HEK293T (cell line): ENCODE measurements at regions not wholly inside any gene's neighbourhood (a gene's known extent, or its start where the extent isn't known, plus 50 kb on each side); places are given as distances from the start of the nearest gene placed in this dataset.

Experiments
- CTCF ChIA-PET: fragments of 350-600 bp; formaldehyde crosslinking; extraction: SDS; loops from one replicate; lab custom pipeline; 2021; ENCODE audit warnings: antibody characterized with exemption, inconsistent platforms; lab: Yijun Ruan, JAX
- POLR2A ChIA-PET: fragments of 350-600 bp; formaldehyde crosslinking; extraction: SDS; loops from one replicate; lab custom pipeline; 2020; ENCODE audit warnings: antibody characterized with exemption, inconsistent platforms; lab: Yijun Ruan, JAX
- DNase-seq: peaks from one replicate; pipeline ENCODE4 v3.0.0; 2012; ENCODE audit warnings: mixed read lengths; ENCODE audit errors: extremely low spot score
- ARNT ChIP-seq: fragments of 450-650 bp; IDR thresholded peaks from 2 replicates; pipeline ENCODE4 v1.6.1; 2017; ENCODE audit warnings: mild to moderate bottlenecking
- BHLHE40 ChIP-seq: fragments of 450-650 bp; IDR thresholded peaks from 2 replicates; pipeline ENCODE4 v1.6.1; 2016; ENCODE audit warnings: mild to moderate bottlenecking, moderate library complexity, borderline replicate concordance
- CTBP1 ChIP-seq: fragments of 450-650 bp; IDR thresholded peaks from 2 replicates; pipeline ENCODE4 v1.6.1; 2016; ENCODE audit warnings: borderline replicate concordance
- ELF4 ChIP-seq: fragments of 450-650 bp; IDR thresholded peaks from 2 replicates; pipeline ENCODE4 v1.6.1; 2017; ENCODE audit warnings: antibody characterized with exemption
- FOXA1 ChIP-seq: fragments of 450-650 bp; IDR thresholded peaks from 2 replicates; pipeline ENCODE4 v1.6.1; 2016; ENCODE audit warnings: mild to moderate bottlenecking
- FOXK2 ChIP-seq: fragments of 450-650 bp; IDR thresholded peaks from 2 replicates; pipeline ENCODE4 v1.6.1; 2016; ENCODE audit warnings: mild to moderate bottlenecking
- FOXM1 ChIP-seq: fragments of 450-650 bp; IDR thresholded peaks from 2 replicates; pipeline ENCODE4 v1.6.1; 2017; ENCODE audit warnings: mild to moderate bottlenecking, borderline replicate concordance
- HDGF ChIP-seq: fragments of 450-650 bp; IDR thresholded peaks from 2 replicates; pipeline ENCODE4 v1.6.1; 2017; ENCODE audit warnings: antibody characterized with exemption, borderline replicate concordance
- L3MBTL2 ChIP-seq: fragments of 450-650 bp; conservative IDR thresholded peaks from 2 replicates; pipeline ENCODE4 v1.6.1; 2016; ENCODE audit warnings: mild to moderate bottlenecking
- LEF1 ChIP-seq: fragments of 450-650 bp; IDR thresholded peaks from 2 replicates; pipeline ENCODE4 v1.6.1; 2017; ENCODE audit warnings: mild to moderate bottlenecking, borderline replicate concordance
- NFRKB ChIP-seq: fragments of 450-650 bp; IDR thresholded peaks from 2 replicates; pipeline ENCODE4 v1.6.1; 2016; ENCODE audit warnings: mild to moderate bottlenecking, moderate library complexity
- PKNOX1 ChIP-seq: fragments of 450-650 bp; IDR thresholded peaks from 2 replicates; pipeline ENCODE4 v1.6.1; 2016
- SP1 ChIP-seq: fragments of 450-650 bp; IDR thresholded peaks from 2 replicates; pipeline ENCODE4 v1.6.1; 2017
- SUZ12 ChIP-seq: fragments of 450-650 bp; IDR thresholded peaks from 2 replicates; pipeline ENCODE4 v1.6.1; 2016; ENCODE audit warnings: mild to moderate bottlenecking
- TARDBP ChIP-seq: fragments of 450-650 bp; IDR thresholded peaks from 2 replicates; pipeline ENCODE4 v1.6.1; 2016
- ZNF384 ChIP-seq: fragments of 450-650 bp; IDR thresholded peaks from 2 replicates; pipeline ENCODE4 v1.6.1; 2016

GRCh38 chr5:62931153-62931950 lies 352.7 kb downstream of the LRRC70 start:
- POLR2A ChIA-PET, result no interaction called here
- TF ChIP-seq LEF1, result no peak
- no peak for TF ChIP-seq ZNF384
- TF ChIP-seq ARNT, result no peak
- TF ChIP-seq SUZ12, result no peak
- no peak for TF ChIP-seq L3MBTL2
- TF ChIP-seq FOXM1, result no peak
- TF ChIP-seq FOXA1, result no peak
- no peak for TF ChIP-seq ELF4
- no peak for TF ChIP-seq CTBP1
- TF ChIP-seq NFRKB, result no peak
- TF ChIP-seq FOXK2, result no peak
- no peak for TF ChIP-seq PKNOX1
- no peak for DNase-seq
- CTCF ChIA-PET, result no interaction called here

GRCh38 chr5:62922191-62922590 lies 343.6 kb downstream of the LRRC70 start:
- no peak for TF ChIP-seq FOXK2
- no peak for TF ChIP-seq L3MBTL2
- TF ChIP-seq BHLHE40, result no peak
- no peak for TF ChIP-seq PKNOX1
- no peak for TF ChIP-seq ZNF384
- TF ChIP-seq SUZ12, result no peak
- no peak for TF ChIP-seq LEF1
- no peak for TF ChIP-seq ELF4
- no peak for TF ChIP-seq SP1
- TF ChIP-seq FOXA1, result no peak
- TF ChIP-seq ARNT, result no peak
- no peak for TF ChIP-seq HDGF
- TF ChIP-seq CTBP1, result no peak
- DNase-seq, result no peak
- CTCF ChIA-PET, result no interaction called here
- POLR2A ChIA-PET, result no interaction called here

GRCh38 chr5:62920856-62921255 lies 342.2 kb downstream of the LRRC70 start:
- TF ChIP-seq NFRKB (no peak), HDGF (no peak), ELF4 (no peak), ARNT (no peak), SP1 (no peak), BHLHE40 (no peak), ZNF384 (no peak), LEF1 (no peak), FOXA1 (no peak), FOXK2 (no peak), PKNOX1 (no peak), FOXM1 (no peak), TARDBP (no peak)
- ChIA-PET CTCF (no interaction called here), POLR2A (no interaction called here)
- no peak for DNase-seq

GRCh38 chr5:62909326-62909725 lies 330.7 kb downstream of the LRRC70 start:
- TF ChIP-seq LEF1 (no peak), NFRKB (no peak), HDGF (no peak)
- no peak for DNase-seq
- ChIA-PET CTCF (no interaction called here), POLR2A (no interaction called here)

GRCh38 chr5:62902126-62902525 lies 323.5 kb downstream of the LRRC70 start:
- ChIA-PET CTCF (no interaction called here), POLR2A (no interaction called here)
- no peak for DNase-seq
- no peak for TF ChIP-seq ELF4
- no peak for TF ChIP-seq FOXM1
- no peak for TF ChIP-seq TARDBP
- no peak for TF ChIP-seq L3MBTL2
- no peak for TF ChIP-seq ARNT
- no peak for TF ChIP-seq FOXK2
- TF ChIP-seq CTBP1, result no peak
- no peak for TF ChIP-seq BHLHE40
- TF ChIP-seq LEF1, result no peak
- TF ChIP-seq NFRKB, result no peak

GRCh38 chr5:62900976-62901375 lies 322.4 kb downstream of the LRRC70 start:
- TF ChIP-seq FOXK2, result no peak
- TF ChIP-seq HDGF, result no peak
- TF ChIP-seq FOXM1, result no peak
- no peak for TF ChIP-seq FOXA1
- no peak for TF ChIP-seq ZNF384
- no peak for TF ChIP-seq PKNOX1
- DNase-seq, result no peak
- ChIA-PET CTCF (no interaction called here), POLR2A (no interaction called here)
